Panc1 (cell line): ENCODE measurements at regions not wholly inside any gene's neighbourhood (a gene's known extent, or its start where the extent isn't known, plus 50 kb on each side); places are given as distances from the start of the nearest gene placed in this dataset.

Source experiments
- ATAC-seq: fragments of 200-7000 bp; cut with Tn5 transposase; 2 replicates; pipeline ENCODE4 v1.9.1; 2020; ENCODE audit warnings: mild to moderate bottlenecking, moderate library complexity
- BruUV-seq: library from RNA; stranded (reverse); fragments of 400-500 nt; replicated peaks from 2 replicates; lab custom pipeline; 2021; lab: Mats Ljungman, UMichigan
- CTCF ChIA-PET: fragments of 300-600 bp; sonication (Branson Sonifier 250); formaldehyde crosslinking; loops from one replicate; lab custom pipeline; 2022; ENCODE audit warnings: antibody characterized with exemption; lab: Charles Lee
- POLR2A ChIA-PET: fragments of 300-600 bp; sonication (Branson Sonifier 250); formaldehyde crosslinking; loops from one replicate; lab custom pipeline; 2022; ENCODE audit warnings: antibody characterized with exemption; lab: Charles Lee
- DNase-seq: peaks from one replicate; pipeline ENCODE4 v3.0.0-alpha.2; 2010; ENCODE audit warnings: low read depth, low spot score
- H3K27ac ChIP-seq: 2 replicates; pipeline ENCODE4 v1.5.1; 2011; ENCODE audit warnings: mild to moderate bottlenecking, low read length, inconsistent platforms
- H3K27me3 ChIP-seq: fragments of 200-500 bp; sonication (Bioruptor generic); 2 replicates; pipeline ENCODE4 v1.6.0; 2014; ENCODE audit warnings: low read length, inconsistent platforms; ENCODE audit not compliant: control insufficient read depth, insufficient read depth
- H3K36me3 ChIP-seq: fragments of 200-500 bp; sonication (Bioruptor generic); 2 replicates; pipeline ENCODE4 v1.5.1; 2014; ENCODE audit warnings: inconsistent platforms, mild to moderate bottlenecking, low read length, moderate library complexity; ENCODE audit not compliant: control insufficient read depth, insufficient read depth
- H3K4me1 ChIP-seq: 2 replicates; pipeline ENCODE4 v1.5.1; 2011; ENCODE audit warnings: inconsistent platforms, mild to moderate bottlenecking, low read length, moderate library complexity; ENCODE audit not compliant: control insufficient read depth, insufficient read depth
- H3K4me3 ChIP-seq, 2 experiments: 2 replicates each; pipeline ENCODE4 v1.5.1; 2011 to 2012; ENCODE audit warnings: low read depth in 2 of 2, low read length in 2 of 2, mild to moderate bottlenecking in 2 of 2, inconsistent platforms in 1 of 2, moderate library complexity in 1 of 2
- H3K9me3 ChIP-seq: fragments of 200-500 bp; sonication (Bioruptor generic); 2 replicates; pipeline ENCODE4 v1.5.1; 2014; ENCODE audit warnings: low read depth, mild to moderate bottlenecking, inconsistent platforms, low read length, moderate library complexity; ENCODE audit not compliant: control insufficient read depth, insufficient read depth
- POLR2AphosphoS5 ChIP-seq: IDR thresholded peaks from 2 replicates; pipeline ENCODE4 v1.6.1; 2012; ENCODE audit warnings: mild to moderate bottlenecking, low read depth, low read length, moderate library complexity
- SIN3A ChIP-seq: IDR thresholded peaks from 2 replicates; pipeline ENCODE4 v1.6.1; 2012; ENCODE audit warnings: low read depth, mild to moderate bottlenecking, low read length, moderate library complexity, borderline replicate concordance; ENCODE audit not compliant: insufficient read depth
- TCF7L2 ChIP-seq: IDR thresholded peaks from 2 replicates; pipeline ENCODE4 v1.6.1; 2011; ENCODE audit warnings: mild to moderate bottlenecking, low read depth, low read length, inconsistent platforms
- in situ Hi-C: cut with HindIII; loops from 2 replicates; pipeline ENCODE4 v1.10.0; 2016; ENCODE audit warnings: low sequenced_read_pairs, low pct_unique_long_range_greater_than_20kb
- intact Hi-C: fragments of 100-400 bp; cut with micrococcal nuclease; formaldehyde crosslinking; loops from one replicate; pipeline ENCODE4 v1.10.0; 2022; ENCODE audit not compliant: unreplicated experiment
- TF ChIP-seq, protein P1 (sequence below): fragments of 450-650 bp; IDR thresholded peaks from 2 replicates; pipeline ENCODE4 v1.5.1; 2017; ENCODE audit warnings: mild to moderate bottlenecking
- TF ChIP-seq, protein P2 (sequence below), 2 experiments: IDR thresholded peaks; 2 replicates each; pipeline ENCODE4 v1.6.1; 2011 to 2012; ENCODE audit warnings: low read depth in 2 of 2, control low read depth in 1 of 2, low read length in 1 of 2, mild to moderate bottlenecking in 1 of 2, moderate library complexity in 1 of 2; ENCODE audit not compliant: insufficient read depth in 1 of 2

DNA sequence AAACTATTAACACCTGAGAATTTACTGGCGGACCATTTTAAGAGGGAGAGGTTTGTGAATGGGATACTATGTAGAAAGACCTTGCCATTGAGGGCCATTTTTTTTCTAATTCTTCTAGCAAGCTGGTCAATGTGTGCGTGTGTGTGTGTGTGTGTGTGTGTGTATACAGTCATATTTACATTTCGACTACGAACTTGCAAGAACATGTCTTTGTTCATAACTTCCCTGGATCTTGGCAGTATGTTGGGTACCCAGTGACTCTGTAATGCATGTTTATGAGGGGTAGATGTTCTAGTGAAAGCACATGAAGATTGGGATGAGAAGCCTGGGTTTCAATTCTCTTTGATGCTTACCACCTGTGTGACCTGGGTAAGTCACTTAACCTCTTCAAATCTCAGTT is 133.6 kb downstream of the UBE2E3 start:
- in situ Hi-C loops (no loop called here), intact Hi-C loops (no loop called here)
- no peaks in the 10 kb centered on the region for H3K9me3 ChIP-seq
- DNase-seq, result no peak
- H3K27ac ChIP-seq, result no peak overlapping the region
- H3K27me3 ChIP-seq, result no peaks in the 10 kb centered on the region
- no peak for ATAC-seq
- H3K36me3 ChIP-seq, result no peaks in the 10 kb centered on the region
- H3K4me1 ChIP-seq, result no peaks in the 10 kb centered on the region
- ChIA-PET CTCF (no interaction called here), POLR2A (no interaction called here)
- H3K4me3 ChIP-seq, result no peak overlapping the region
- TF ChIP-seq, protein P1, sequence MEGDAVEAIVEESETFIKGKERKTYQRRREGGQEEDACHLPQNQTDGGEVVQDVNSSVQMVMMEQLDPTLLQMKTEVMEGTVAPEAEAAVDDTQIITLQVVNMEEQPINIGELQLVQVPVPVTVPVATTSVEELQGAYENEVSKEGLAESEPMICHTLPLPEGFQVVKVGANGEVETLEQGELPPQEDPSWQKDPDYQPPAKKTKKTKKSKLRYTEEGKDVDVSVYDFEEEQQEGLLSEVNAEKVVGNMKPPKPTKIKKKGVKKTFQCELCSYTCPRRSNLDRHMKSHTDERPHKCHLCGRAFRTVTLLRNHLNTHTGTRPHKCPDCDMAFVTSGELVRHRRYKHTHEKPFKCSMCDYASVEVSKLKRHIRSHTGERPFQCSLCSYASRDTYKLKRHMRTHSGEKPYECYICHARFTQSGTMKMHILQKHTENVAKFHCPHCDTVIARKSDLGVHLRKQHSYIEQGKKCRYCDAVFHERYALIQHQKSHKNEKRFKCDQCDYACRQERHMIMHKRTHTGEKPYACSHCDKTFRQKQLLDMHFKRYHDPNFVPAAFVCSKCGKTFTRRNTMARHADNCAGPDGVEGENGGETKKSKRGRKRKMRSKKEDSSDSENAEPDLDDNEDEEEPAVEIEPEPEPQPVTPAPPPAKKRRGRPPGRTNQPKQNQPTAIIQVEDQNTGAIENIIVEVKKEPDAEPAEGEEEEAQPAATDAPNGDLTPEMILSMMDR, result no peak
- no peak for TF ChIP-seq SIN3A
- no peak for TF ChIP-seq POLR2AphosphoS5
- TF ChIP-seq, protein P2, sequence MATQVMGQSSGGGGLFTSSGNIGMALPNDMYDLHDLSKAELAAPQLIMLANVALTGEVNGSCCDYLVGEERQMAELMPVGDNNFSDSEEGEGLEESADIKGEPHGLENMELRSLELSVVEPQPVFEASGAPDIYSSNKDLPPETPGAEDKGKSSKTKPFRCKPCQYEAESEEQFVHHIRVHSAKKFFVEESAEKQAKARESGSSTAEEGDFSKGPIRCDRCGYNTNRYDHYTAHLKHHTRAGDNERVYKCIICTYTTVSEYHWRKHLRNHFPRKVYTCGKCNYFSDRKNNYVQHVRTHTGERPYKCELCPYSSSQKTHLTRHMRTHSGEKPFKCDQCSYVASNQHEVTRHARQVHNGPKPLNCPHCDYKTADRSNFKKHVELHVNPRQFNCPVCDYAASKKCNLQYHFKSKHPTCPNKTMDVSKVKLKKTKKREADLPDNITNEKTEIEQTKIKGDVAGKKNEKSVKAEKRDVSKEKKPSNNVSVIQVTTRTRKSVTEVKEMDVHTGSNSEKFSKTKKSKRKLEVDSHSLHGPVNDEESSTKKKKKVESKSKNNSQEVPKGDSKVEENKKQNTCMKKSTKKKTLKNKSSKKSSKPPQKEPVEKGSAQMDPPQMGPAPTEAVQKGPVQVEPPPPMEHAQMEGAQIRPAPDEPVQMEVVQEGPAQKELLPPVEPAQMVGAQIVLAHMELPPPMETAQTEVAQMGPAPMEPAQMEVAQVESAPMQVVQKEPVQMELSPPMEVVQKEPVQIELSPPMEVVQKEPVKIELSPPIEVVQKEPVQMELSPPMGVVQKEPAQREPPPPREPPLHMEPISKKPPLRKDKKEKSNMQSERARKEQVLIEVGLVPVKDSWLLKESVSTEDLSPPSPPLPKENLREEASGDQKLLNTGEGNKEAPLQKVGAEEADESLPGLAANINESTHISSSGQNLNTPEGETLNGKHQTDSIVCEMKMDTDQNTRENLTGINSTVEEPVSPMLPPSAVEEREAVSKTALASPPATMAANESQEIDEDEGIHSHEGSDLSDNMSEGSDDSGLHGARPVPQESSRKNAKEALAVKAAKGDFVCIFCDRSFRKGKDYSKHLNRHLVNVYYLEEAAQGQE (IDR thresholded peaks at IDR 0.05; ENCODE audit: insufficient read depth in 1 of 2, low read depth in 2 of 2, low read length in 1 of 2), result no peak
- TF ChIP-seq TCF7L2, result no peak
- BruUV-seq, result no TSS peak

DNA sequence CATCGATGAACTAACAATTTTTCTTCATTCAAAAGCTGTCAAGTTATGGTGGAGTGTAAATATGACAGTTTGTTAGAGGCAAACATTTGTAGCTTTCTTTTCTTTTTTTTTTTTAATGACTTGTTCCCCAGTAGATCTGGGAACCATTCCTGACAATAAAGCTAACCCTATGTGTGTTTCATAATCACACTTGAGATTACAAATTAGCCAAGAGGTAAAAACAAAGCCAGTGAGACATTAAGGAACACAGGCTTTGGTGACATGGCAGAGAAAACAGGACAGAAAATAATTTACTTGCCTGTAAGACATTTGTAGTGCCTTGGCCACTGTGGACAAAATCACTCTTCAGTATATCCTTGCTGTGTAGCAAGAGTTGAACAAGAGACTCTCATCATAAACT is 135.9 kb downstream of the UBE2E3 start:
- Histone ChIP-seq H3K9me3 (no peaks in the 10 kb centered on the region), H3K27me3 (no peaks in the 10 kb centered on the region), H3K4me1 (no peaks in the 10 kb centered on the region), H3K36me3 (no peaks in the 10 kb centered on the region), H3K4me3 (no peak overlapping the region), H3K27ac (no peak overlapping the region)
- CTCF ChIA-PET, result no interaction called here
- no TSS peak for BruUV-seq
- no peak for TF ChIP-seq TCF7L2
- TF ChIP-seq POLR2AphosphoS5, result no peak
- TF ChIP-seq, protein P1, result no peak
- no peak for TF ChIP-seq SIN3A
- TF ChIP-seq, protein P2 (IDR thresholded peaks at IDR 0.05; ENCODE audit: insufficient read depth in 1 of 2, low read depth in 2 of 2, low read length in 1 of 2), result no peak
- ATAC-seq (no peak), DNase-seq (no peak)
- POLR2A ChIA-PET, result no interaction called here
- intact Hi-C loops, result no loop called here
- in situ Hi-C loops, result no loop called here
